ENCODE measurements at regions not wholly inside any gene's neighbourhood (a gene's known extent, or its start where the extent isn't known, plus 50 kb on each side); places are given as distances from the start of the nearest gene placed in this dataset.

DNA sequence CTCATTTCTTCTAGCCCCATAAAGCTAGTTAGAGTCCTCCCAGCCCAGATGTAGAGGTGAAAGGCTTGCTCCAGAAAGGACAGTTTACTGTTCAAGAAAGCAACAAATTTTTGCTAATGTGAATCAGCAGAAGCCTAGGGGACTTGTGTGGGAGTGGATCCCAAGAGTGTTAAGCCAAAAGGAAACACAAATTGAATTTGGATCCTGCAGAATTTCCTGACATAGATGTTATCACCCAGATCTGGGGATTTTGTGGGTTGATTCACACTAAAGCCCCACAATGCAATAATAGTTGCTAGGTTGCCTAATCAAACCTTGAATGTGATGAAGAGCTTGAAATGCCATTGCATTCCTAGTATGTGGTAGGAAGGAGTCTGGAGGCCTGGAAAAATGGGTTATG is 135.2 kb upstream of the HS3ST3A1 start:
- TF ChIP-seq, protein P1, sequence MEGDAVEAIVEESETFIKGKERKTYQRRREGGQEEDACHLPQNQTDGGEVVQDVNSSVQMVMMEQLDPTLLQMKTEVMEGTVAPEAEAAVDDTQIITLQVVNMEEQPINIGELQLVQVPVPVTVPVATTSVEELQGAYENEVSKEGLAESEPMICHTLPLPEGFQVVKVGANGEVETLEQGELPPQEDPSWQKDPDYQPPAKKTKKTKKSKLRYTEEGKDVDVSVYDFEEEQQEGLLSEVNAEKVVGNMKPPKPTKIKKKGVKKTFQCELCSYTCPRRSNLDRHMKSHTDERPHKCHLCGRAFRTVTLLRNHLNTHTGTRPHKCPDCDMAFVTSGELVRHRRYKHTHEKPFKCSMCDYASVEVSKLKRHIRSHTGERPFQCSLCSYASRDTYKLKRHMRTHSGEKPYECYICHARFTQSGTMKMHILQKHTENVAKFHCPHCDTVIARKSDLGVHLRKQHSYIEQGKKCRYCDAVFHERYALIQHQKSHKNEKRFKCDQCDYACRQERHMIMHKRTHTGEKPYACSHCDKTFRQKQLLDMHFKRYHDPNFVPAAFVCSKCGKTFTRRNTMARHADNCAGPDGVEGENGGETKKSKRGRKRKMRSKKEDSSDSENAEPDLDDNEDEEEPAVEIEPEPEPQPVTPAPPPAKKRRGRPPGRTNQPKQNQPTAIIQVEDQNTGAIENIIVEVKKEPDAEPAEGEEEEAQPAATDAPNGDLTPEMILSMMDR (IDR thresholded peaks at IDR 0.05; ENCODE audit: low read depth, low read length, missing input control) = no peak
- TF ChIP-seq, protein P2, sequence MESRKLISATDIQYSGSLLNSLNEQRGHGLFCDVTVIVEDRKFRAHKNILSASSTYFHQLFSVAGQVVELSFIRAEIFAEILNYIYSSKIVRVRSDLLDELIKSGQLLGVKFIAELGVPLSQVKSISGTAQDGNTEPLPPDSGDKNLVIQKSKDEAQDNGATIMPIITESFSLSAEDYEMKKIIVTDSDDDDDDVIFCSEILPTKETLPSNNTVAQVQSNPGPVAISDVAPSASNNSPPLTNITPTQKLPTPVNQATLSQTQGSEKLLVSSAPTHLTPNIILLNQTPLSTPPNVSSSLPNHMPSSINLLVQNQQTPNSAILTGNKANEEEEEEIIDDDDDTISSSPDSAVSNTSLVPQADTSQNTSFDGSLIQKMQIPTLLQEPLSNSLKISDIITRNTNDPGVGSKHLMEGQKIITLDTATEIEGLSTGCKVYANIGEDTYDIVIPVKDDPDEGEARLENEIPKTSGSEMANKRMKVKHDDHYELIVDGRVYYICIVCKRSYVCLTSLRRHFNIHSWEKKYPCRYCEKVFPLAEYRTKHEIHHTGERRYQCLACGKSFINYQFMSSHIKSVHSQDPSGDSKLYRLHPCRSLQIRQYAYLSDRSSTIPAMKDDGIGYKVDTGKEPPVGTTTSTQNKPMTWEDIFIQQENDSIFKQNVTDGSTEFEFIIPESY (IDR thresholded peaks at IDR 0.05) = no peak
- TF ChIP-seq, protein P3, sequence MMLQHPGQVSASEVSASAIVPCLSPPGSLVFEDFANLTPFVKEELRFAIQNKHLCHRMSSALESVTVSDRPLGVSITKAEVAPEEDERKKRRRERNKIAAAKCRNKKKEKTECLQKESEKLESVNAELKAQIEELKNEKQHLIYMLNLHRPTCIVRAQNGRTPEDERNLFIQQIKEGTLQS (IDR thresholded peaks at IDR 0.05) = no peak
- TF ChIP-seq, protein P4, sequence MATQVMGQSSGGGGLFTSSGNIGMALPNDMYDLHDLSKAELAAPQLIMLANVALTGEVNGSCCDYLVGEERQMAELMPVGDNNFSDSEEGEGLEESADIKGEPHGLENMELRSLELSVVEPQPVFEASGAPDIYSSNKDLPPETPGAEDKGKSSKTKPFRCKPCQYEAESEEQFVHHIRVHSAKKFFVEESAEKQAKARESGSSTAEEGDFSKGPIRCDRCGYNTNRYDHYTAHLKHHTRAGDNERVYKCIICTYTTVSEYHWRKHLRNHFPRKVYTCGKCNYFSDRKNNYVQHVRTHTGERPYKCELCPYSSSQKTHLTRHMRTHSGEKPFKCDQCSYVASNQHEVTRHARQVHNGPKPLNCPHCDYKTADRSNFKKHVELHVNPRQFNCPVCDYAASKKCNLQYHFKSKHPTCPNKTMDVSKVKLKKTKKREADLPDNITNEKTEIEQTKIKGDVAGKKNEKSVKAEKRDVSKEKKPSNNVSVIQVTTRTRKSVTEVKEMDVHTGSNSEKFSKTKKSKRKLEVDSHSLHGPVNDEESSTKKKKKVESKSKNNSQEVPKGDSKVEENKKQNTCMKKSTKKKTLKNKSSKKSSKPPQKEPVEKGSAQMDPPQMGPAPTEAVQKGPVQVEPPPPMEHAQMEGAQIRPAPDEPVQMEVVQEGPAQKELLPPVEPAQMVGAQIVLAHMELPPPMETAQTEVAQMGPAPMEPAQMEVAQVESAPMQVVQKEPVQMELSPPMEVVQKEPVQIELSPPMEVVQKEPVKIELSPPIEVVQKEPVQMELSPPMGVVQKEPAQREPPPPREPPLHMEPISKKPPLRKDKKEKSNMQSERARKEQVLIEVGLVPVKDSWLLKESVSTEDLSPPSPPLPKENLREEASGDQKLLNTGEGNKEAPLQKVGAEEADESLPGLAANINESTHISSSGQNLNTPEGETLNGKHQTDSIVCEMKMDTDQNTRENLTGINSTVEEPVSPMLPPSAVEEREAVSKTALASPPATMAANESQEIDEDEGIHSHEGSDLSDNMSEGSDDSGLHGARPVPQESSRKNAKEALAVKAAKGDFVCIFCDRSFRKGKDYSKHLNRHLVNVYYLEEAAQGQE (IDR thresholded peaks at IDR 0.05) = no peak
- TF ChIP-seq SP1 (IDR thresholded peaks at IDR 0.05) (no peak), RAD21 (IDR thresholded peaks at IDR 0.05) (no peak), RXRA (IDR thresholded peaks at IDR 0.05) (no peak), JUND (IDR thresholded peaks at IDR 0.05) (no peak), TAF1 (conservative IDR thresholded peaks at IDR 0.05) (no peak), FOXA1 (IDR thresholded peaks at IDR 0.05) (no peak), GABPA (IDR thresholded peaks at IDR 0.05 in 1 of 2, conservative IDR thresholded peaks at IDR 0.05 in 1 of 2) (no peak), EGR1 (IDR thresholded peaks at IDR 0.05; ENCODE audit: low read depth in 2 of 2) (no peak), YY1 (IDR thresholded peaks at IDR 0.05) (no peak)
- TF ChIP-seq, protein P5, sequence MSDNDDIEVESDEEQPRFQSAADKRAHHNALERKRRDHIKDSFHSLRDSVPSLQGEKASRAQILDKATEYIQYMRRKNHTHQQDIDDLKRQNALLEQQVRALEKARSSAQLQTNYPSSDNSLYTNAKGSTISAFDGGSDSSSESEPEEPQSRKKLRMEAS (IDR thresholded peaks at IDR 0.05) = no peak
